Natural killer cell (primary cell): ENCODE measurements at regions not wholly inside any gene's neighbourhood (a gene's known extent, or its start where the extent isn't known, plus 50 kb on each side); places are given as distances from the start of the nearest gene placed in this dataset.

Experiments used
- ATAC-seq, 3 donors: fragments of 150-1000 bp in 2 of 3; fragments of 200-7000 bp in 1 of 3; cut with Tn5 transposase; 1 replicate in 1 of 3; 2 replicates in 2 of 3; pipeline ENCODE4 v1.10.0; 2021; ENCODE audit warnings: mild to moderate bottlenecking in 2 of 3, moderate library complexity in 2 of 3
- DNase-seq, 2 donors: peaks; one replicate each; pipeline versions ENCODE4 v3.0.0 to v3.0.0-alpha.2; 2013 to 2021; ENCODE audit warnings: mixed read lengths in 1 of 2
- H3K27ac ChIP-seq: one replicate; pipeline ENCODE4 v1.5.1; 2013; ENCODE audit warnings: mild to moderate bottlenecking, low read length
- H3K27me3 ChIP-seq: one replicate; pipeline ENCODE4 v1.6.1; 2013; ENCODE audit warnings: low read length; ENCODE audit not compliant: control insufficient read depth, insufficient read depth
- H3K36me3 ChIP-seq: one replicate; pipeline ENCODE4 v1.6.1; 2013; ENCODE audit warnings: low read length; ENCODE audit not compliant: control insufficient read depth, insufficient read depth
- H3K4me1 ChIP-seq: one replicate; pipeline ENCODE4 v1.6.1; 2013; ENCODE audit warnings: low read length; ENCODE audit not compliant: control insufficient read depth, insufficient read depth
- H3K4me3 ChIP-seq: one replicate; pipeline ENCODE4 v1.5.1; 2013; ENCODE audit warnings: low read length
- H3K9me3 ChIP-seq: one replicate; pipeline ENCODE4 v1.6.1; 2013; ENCODE audit warnings: low read length; ENCODE audit not compliant: control insufficient read depth, insufficient read depth
- H3K27ac Mint-ChIP-seq, 2 donors: one replicate each; pipeline ENCODE4 v1.8.0; 2022; ENCODE audit warnings: mild to moderate bottlenecking in 2 of 2, mixed read lengths in 2 of 2, moderate library complexity in 1 of 2
- H3K27me3 Mint-ChIP-seq, 2 donors: one replicate each; pipeline ENCODE4 v1.8.0; 2022; ENCODE audit warnings: low read depth in 2 of 2, mixed read lengths in 2 of 2
- H3K36me3 Mint-ChIP-seq: one replicate; pipeline ENCODE4 v1.8.0; 2022; ENCODE audit warnings: mixed read lengths
- H3K4me1 Mint-ChIP-seq, 2 donors: one replicate each; pipeline ENCODE4 v1.8.0; 2022; ENCODE audit warnings: mixed read lengths in 2 of 2
- H3K4me3 Mint-ChIP-seq: one replicate; pipeline ENCODE4 v1.8.0; 2022; ENCODE audit warnings: mild to moderate bottlenecking, moderate library complexity, mixed read lengths
- H3K9me3 Mint-ChIP-seq, 2 donors: one replicate each; pipeline ENCODE4 v1.8.0; 2022; ENCODE audit warnings: mixed read lengths in 2 of 2
- WGBS: methylation state at CpG from one replicate; pipeline ENCODE4 v1.1.7; 2013; ENCODE audit warnings: missing lambda C conversion rate; ENCODE audit not compliant: insufficient coverage; 5-methylcytosine and 5-hydroxymethylcytosine counted together
- intact Hi-C: fragments of 100-400 bp; cut with micrococcal nuclease; formaldehyde crosslinking; loops from one replicate; pipeline ENCODE4 v1.14.2; 2022
- TF ChIP-seq, protein P1 (sequence below): fragments of 200-600 bp; IDR thresholded peaks from one replicate; pipeline ENCODE4 v1.8.0; 2022; ENCODE audit warnings: antibody characterized with exemption

DNA sequence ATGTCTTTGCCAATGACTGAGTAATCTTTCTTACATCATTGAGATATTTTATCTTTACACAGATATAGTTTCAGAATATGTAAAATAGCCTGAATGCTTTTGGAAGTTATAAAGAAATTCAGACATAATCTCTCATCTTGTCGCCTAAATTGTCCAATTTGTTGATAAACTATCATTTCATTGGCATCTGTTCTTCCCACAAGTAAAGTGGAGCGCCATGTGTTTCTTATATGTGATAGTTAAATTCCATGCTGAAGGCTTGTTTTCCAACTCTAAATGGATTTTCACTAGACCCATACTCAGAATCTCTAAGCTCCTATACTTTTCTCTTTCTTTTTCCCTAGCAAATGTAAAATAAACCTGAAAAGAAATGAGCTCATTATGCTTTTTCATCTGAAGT lies 640.1 kb upstream of the MBL2 start:
- Mint-ChIP-seq H3K36me3 (peaks cover 17% of the 10 kb centered on the region), H3K4me3 (no peak overlapping the region), H3K27ac (no peak overlapping the region), H3K27me3 (no peaks in the 10 kb centered on the region), H3K4me1 (no peaks in the 10 kb centered on the region), H3K9me3 (peaks cover 4 to 11% of the 10 kb centered on the region in 2 donors)
- Histone ChIP-seq H3K27ac (no peak overlapping the region), H3K27me3 (no peaks in the 10 kb centered on the region), H3K9me3 (no peaks in the 10 kb centered on the region), H3K4me3 (no peak overlapping the region), H3K36me3 (no peaks in the 10 kb centered on the region), H3K4me1 (no peaks in the 10 kb centered on the region)
- intact Hi-C loops: no loop called here
- ATAC-seq (no peak), DNase-seq (no peak)
- TF ChIP-seq, protein P1, sequence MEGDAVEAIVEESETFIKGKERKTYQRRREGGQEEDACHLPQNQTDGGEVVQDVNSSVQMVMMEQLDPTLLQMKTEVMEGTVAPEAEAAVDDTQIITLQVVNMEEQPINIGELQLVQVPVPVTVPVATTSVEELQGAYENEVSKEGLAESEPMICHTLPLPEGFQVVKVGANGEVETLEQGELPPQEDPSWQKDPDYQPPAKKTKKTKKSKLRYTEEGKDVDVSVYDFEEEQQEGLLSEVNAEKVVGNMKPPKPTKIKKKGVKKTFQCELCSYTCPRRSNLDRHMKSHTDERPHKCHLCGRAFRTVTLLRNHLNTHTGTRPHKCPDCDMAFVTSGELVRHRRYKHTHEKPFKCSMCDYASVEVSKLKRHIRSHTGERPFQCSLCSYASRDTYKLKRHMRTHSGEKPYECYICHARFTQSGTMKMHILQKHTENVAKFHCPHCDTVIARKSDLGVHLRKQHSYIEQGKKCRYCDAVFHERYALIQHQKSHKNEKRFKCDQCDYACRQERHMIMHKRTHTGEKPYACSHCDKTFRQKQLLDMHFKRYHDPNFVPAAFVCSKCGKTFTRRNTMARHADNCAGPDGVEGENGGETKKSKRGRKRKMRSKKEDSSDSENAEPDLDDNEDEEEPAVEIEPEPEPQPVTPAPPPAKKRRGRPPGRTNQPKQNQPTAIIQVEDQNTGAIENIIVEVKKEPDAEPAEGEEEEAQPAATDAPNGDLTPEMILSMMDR: no peak
- 100% methylated on average over 1 of the region's 2 CpGs for WGBS

DNA sequence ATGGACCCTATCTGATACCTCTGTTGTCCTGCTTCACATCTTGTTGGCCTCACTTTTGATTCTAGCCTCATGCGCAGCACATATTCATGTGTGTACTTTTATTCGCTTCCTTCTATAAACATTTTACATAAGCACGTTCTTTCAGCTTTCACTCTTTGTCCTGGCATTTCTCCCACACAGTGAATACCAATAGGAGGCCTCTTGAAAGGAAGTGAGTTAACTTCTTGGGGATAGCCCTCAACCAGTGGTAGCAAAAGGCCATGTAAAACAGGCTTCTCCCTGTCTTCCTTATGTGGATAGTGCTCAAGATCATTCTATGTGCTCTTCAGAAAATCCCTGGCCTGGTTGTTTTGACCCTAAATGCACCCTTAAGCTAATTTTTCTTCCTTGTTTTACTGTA lies 633.9 kb upstream of the MBL2 start:
- 86% methylated on average over 3 of the region's 3 CpGs for WGBS
- H3K27ac Mint-ChIP-seq: no peak overlapping the region
- Histone ChIP-seq H3K9me3 (no peaks in the 10 kb centered on the region), H3K4me1 (no peaks in the 10 kb centered on the region), H3K27me3 (no peaks in the 10 kb centered on the region), H3K27ac (no peak overlapping the region), H3K4me3 (no peak overlapping the region), H3K36me3 (no peaks in the 10 kb centered on the region)
- H3K27me3 Mint-ChIP-seq: no peaks in the 10 kb centered on the region
- no peaks in the 10 kb centered on the region for H3K4me1 Mint-ChIP-seq
- peaks cover 8 to 10% of the 10 kb centered on the region in 2 donors for H3K9me3 Mint-ChIP-seq
- H3K4me3 Mint-ChIP-seq: no peak overlapping the region
- intact Hi-C loops: no loop called here
- H3K36me3 Mint-ChIP-seq: no peaks in the 10 kb centered on the region
- DNase-seq: no peak
- ATAC-seq: no peak
- TF ChIP-seq, protein P1: no peak

DNA sequence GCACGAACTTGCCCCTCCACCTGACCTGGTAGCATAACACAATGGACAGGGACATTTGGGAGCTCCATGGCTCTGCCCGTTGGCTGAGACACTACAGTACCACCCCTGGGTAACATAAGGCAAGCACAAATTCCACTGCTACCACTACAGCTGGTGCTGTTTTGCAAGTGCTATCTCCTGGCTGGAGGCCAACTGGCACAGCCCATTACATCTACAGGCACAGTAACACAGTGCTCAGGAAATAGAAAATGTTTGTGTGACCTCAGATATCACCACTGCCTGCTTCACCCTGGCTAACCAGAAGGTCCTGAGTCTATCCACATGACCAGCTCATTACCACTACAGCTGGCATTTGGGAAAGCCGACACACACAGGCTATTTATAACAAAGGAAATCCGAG lies 631.1 kb upstream of the MBL2 start:
- Histone ChIP-seq H3K36me3 (no peaks in the 10 kb centered on the region), H3K27ac (no peak overlapping the region), H3K27me3 (no peaks in the 10 kb centered on the region), H3K4me1 (no peaks in the 10 kb centered on the region), H3K9me3 (no peaks in the 10 kb centered on the region), H3K4me3 (no peak overlapping the region)
- Mint-ChIP-seq H3K4me1 (no peaks in the 10 kb centered on the region), H3K27me3 (no peaks in the 10 kb centered on the region), H3K27ac (no peak overlapping the region), H3K36me3 (peaks cover 3% of the 10 kb centered on the region), H3K4me3 (no peak overlapping the region), H3K9me3 (peaks cover 16 to 19% of the 10 kb centered on the region in 2 donors)
- TF ChIP-seq, protein P1: no peak
- DNase-seq (no peak), ATAC-seq (no peak)
- 17% methylated on average over 4 of the region's 4 CpGs for WGBS
- intact Hi-C loops: no loop called here

DNA sequence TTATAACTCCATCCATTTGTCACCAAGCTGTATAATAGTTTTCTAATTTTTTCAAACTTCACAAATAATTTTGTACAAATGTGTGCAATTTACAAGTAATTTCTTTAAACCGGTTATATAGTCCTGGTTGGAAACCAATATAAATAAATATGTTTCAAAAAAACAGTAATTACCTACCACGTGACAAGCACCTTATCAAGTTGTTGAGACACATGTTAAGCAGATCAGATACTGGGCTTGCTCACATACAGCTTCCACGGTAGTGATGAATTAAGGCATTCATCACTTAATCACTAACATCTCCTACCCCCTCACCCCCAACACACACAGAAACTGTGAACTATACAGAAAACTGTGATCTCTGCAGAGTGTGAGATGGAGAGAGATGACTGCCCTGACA lies 630.0 kb upstream of the MBL2 start:
- Mint-ChIP-seq H3K4me1 (no peaks in the 10 kb centered on the region), H3K4me3 (no peak overlapping the region), H3K27me3 (no peaks in the 10 kb centered on the region), H3K36me3 (peaks cover 5% of the 10 kb centered on the region), H3K27ac (no peak overlapping the region), H3K9me3 (peaks cover 14 to 18% of the 10 kb centered on the region in 2 donors)
- 85% methylated on average over 3 of the region's 3 CpGs for WGBS
- Histone ChIP-seq H3K9me3 (no peaks in the 10 kb centered on the region), H3K27me3 (no peaks in the 10 kb centered on the region), H3K4me3 (no peak overlapping the region), H3K36me3 (no peaks in the 10 kb centered on the region), H3K27ac (no peak overlapping the region), H3K4me1 (no peaks in the 10 kb centered on the region)
- intact Hi-C loops: no loop called here
- DNase-seq (no peak), ATAC-seq (no peak)
- TF ChIP-seq, protein P1: no peak
